KOPT-K1 (cell line): ENCODE measurements at regions not wholly inside any gene's neighbourhood (a gene's known extent, or its start where the extent isn't known, plus 50 kb on each side); places are given as distances from the start of the nearest gene placed in this dataset.
"Not testable (repeated sequence)": the region's sequence is repeated elsewhere in the genome, so short reads cannot be mapped to it uniquely, and the experiment has no call there.

ENCODE experiments used
- H3K27ac ChIP-seq: fragments of 200-600 bp; sonication (generic); 2 replicates; pipeline ENCODE4 v1.5.1; 2016; ENCODE audit warnings: antibody characterized with exemption, mild to moderate bottlenecking, low read depth, low read length; ENCODE audit not compliant: poor library complexity, severe bottlenecking
- H3K36me3 ChIP-seq: fragments of 200-600 bp; sonication (generic); 2 replicates; pipeline ENCODE4 v1.5.1; 2017; ENCODE audit warnings: antibody characterized with exemption, mild to moderate bottlenecking, low read length, moderate library complexity; ENCODE audit not compliant: insufficient read depth
- H3K9me3 ChIP-seq: fragments of 200-600 bp; sonication (generic); 2 replicates; pipeline ENCODE4 v1.5.1; 2017; ENCODE audit warnings: antibody characterized with exemption, low read length, mild to moderate bottlenecking; ENCODE audit not compliant: insufficient read depth, poor library complexity, severe bottlenecking

DNA sequence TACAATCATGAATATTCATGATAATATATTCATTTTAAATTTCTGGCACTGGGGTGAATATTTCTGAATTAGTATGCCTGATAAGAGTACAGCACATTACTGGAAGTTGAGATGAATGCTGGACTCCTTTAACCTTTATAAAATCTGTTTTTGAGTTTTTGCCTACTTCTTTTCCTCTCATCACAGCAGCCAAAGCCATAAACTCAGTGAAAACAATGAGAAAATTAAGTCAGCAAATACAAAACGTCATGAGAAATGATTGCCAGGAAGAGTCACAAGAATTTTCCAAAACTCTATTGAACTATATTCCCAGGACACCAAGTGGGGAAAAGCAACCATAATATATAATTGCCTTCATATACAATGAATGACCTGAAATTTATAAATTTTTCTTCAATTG lies 837.6 kb downstream of the TBC1D32 start:
- Histone ChIP-seq H3K27ac (no peak overlapping the region), H3K36me3 (no peaks in the 10 kb centered on the region), H3K9me3 (no peaks in the 10 kb centered on the region)

DNA sequence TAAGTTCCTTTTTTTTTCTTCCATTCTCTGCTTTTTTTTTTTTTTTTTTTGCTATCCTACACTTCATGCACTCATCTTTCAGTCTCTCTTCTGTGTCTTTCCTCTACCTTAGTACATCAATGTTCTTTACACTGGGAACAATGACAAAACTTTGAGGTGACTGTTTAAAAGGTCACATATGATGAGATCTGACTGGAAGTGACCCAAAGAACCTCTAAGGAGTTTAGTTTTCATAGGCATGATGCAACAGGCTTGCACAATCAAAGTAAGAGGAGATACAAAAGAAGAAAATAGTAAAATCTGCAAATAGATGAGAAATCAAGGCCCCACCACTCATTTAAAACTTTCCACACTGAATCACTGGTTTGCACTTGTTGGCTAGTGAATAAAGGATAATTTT lies 840.8 kb downstream of the TBC1D32 start:
- Histone ChIP-seq H3K9me3 (no peaks in the 10 kb centered on the region), H3K27ac (no peak overlapping the region), H3K36me3 (no peaks in the 10 kb centered on the region)

DNA sequence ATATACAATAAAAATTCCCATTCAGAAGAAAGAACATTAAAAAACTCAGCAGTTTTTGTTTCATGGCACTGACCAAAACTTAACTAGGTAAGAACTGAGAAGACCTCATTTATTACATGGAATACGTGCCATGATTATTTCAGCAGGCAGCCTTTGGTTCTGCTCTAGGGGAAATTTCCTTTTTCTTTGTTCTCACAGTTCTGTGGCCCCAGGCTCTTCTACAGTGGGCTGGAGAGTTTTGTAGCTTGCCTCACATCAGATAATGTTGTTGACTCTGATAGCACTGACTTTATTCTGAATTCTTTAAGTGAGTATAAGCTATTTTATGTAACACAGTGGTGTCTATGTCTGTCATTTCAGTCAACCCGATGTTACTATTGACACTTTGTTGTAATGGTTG lies 844.3 kb downstream of the TBC1D32 start:
- H3K9me3 ChIP-seq = no peaks in the 10 kb centered on the region
- H3K27ac ChIP-seq = no peak overlapping the region
- H3K36me3 ChIP-seq = no peaks in the 10 kb centered on the region

GRCh38 chr6:120484146-120484545 lies 850.1 kb downstream of the TBC1D32 start:
- Histone ChIP-seq H3K36me3 (no peaks in the 10 kb centered on the region), H3K27ac (no peak overlapping the region), H3K9me3 (no peaks in the 10 kb centered on the region)

DNA sequence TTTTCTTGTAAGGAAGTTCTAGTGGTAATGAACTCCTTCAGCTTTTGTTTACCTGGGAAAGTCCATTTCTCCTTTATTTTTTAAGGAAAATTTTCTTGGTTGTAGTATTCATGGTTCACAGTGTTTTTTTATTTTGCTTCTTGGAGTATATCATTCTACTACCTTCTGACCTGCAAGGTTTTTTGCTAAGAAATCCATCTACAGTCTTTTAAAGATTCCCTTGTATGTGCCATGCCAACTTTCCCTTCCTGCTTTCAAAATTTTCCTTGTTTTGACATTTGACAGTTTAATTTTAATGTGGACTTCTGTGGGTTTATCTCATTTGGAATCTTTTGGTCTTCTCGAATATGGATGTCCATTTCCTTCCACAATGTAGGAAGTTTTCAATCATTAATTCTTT lies 855.6 kb downstream of the TBC1D32 start:
- Histone ChIP-seq H3K36me3 (no peaks in the 10 kb centered on the region), H3K9me3 (peaks cover 7% of the 10 kb centered on the region), H3K27ac (no peak overlapping the region)

- Histone ChIP-seq H3K9me3 (peaks cover 5% of the 10 kb centered on the region), H3K36me3 (no peaks in the 10 kb centered on the region), H3K27ac (no peak overlapping the region)
Measured at GRCh38 chr6:120473804-120474203, 860.5 kb downstream of the TBC1D32 start.

DNA sequence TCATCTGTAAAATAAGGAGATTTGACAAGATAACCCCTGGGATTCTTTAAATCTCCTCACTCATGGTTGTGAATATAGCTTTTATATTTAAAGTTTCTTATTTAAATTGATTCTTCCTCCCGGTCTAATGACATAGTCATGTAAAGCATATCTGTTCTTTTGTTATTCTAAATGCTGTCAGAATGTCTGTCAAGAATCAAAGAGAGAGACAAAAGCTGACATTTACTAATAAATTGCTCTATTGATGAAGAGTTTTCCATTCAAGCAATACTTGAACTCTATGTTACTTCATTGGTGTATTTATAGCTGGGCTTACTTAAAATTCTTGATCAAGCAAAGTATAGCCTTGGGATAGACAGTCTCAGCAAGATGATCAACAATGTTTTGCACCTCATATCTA lies 865.8 kb downstream of the TBC1D32 start:
- Histone ChIP-seq H3K36me3 (no peaks in the 10 kb centered on the region), H3K27ac (no peak overlapping the region), H3K9me3 (no peaks in the 10 kb centered on the region)

DNA sequence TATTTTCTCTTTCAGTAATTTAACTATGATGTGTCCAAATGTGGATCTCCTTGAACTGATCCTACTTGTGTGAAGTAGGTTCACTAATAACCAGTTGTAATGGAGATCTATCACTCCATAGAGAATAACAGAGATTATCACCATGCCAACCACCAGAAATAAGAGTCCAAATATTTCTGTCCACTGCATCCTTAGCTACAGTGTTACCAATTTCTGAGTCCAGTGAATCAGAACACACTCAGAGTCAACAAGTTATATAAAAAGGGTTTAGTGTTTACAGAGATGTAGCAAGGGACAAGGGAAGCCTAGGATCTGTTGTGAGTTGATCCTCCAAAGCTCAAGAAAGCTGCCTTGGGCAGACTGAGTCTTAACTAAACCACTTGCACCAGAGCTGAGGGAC lies 882.8 kb downstream of the TBC1D32 start:
- Histone ChIP-seq H3K27ac (no peak overlapping the region), H3K9me3 (no peaks in the 10 kb centered on the region), H3K36me3 (no peaks in the 10 kb centered on the region)

DNA sequence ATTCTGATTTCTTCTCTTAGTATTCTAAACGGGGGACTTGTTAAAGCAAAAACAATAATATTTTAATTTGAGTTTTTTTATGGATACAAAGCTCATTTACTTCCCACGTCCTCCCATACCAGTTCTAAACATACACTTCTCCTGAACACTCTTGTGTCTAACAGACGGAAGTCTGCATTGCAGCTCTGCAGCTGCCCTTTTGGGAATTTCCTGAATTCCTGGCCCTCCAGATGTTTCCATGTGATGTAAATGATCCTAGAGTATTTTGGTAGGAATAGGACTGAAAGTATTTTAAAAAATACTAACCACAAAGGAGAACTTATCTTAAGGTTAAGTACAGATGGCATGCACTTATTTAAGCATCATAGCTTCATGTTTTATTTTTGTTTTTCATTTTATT lies 886.7 kb downstream of the TBC1D32 start:
- no peak overlapping the region for H3K27ac ChIP-seq
- H3K36me3 ChIP-seq = no peaks in the 10 kb centered on the region
- H3K9me3 ChIP-seq = no peaks in the 10 kb centered on the region

DNA sequence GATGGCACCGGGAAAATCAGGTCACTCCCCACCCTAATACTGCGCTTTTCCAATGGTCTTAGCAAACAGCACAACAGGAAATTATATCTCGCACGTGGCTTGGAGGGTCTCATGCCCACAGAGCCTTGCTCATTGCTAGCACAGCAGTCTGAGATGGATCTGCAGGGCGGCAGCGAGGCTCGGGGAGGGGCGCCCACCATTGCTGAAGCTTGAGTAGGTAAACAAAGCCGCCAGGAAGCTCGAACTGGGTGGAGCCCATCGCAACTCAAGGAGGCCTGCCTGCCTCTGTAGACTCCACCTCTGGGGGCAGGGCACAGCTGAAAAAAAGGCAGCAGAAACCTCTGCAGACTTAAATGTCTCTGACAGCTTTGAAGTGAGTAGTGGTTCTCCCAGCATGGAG lies 901.4 kb downstream of the TBC1D32 start:
- not testable (repeated sequence) for H3K9me3 ChIP-seq, H3K27ac ChIP-seq, H3K36me3 ChIP-seq

DNA sequence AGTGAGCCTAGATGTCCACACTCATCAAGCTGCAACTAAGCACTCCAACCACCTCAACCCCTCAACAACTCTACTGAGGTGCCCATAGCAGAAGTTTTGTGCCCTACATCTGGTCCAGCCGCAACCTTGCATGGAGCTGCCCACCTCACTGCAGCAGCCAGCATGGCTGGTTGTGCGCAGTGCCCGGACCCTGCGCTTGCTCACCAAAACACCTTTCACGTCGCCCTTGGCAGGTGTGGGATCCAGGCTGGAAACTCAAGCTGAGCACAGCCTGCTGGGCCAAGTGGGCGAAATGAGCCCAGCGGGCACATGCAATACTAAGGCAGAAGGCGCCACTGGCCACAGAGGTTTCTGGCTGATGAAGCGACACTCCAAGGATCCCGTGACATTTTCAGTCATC lies 902.4 kb downstream of the TBC1D32 start:
- Histone ChIP-seq H3K36me3 (no peaks in the 10 kb centered on the region), H3K9me3 (no peaks in the 10 kb centered on the region), H3K27ac (no peak overlapping the region)

DNA sequence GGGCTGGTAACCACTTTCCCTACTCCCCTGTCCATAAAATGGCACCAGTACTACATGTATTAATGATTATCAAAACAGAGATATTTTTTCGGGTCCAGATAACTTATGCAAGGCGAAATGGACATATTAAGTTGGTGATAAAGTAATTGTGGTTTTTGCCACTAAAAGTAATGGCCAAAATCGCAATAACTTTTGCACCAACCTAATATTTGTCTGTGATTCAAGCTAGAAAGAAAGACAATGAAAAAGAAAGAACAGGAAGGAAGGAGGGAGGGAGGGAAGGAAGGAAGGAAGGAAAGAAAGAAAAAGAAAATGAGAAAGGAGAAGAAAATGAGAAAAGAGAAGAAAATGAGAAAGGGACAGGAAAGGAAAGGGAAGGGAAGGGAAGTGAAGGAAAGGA lies 922.9 kb downstream of the TBC1D32 start:
- Histone ChIP-seq H3K9me3 (no peaks in the 10 kb centered on the region), H3K36me3 (no peaks in the 10 kb centered on the region), H3K27ac (no peak overlapping the region)

- Histone ChIP-seq H3K9me3 (no peaks in the 10 kb centered on the region), H3K27ac (no peak overlapping the region), H3K36me3 (no peaks in the 10 kb centered on the region)
Measured at GRCh38 chr6:120410586-120410985, 923.7 kb downstream of the TBC1D32 start.

DNA sequence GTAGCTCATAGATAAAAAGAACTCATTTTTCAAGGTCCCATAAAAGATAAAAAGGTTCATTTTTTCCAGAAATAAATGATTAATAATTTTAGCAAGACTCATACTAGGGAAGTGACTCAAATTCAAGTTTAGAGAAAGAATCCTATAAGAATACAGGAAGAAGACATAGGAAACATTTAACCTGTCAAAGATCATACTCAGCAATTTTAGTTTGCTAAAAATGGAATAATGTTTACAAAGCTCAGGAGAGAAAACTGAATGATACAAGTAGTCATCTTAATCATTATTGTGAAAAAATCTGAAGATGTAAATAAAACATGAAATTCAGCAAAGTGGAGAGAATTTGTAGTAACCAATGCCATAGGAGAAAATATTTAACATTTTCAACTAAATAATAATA lies 926.6 kb downstream of the TBC1D32 start:
- Histone ChIP-seq H3K27ac (no peak overlapping the region), H3K36me3 (no peaks in the 10 kb centered on the region), H3K9me3 (no peaks in the 10 kb centered on the region)

- H3K9me3 ChIP-seq = no peaks in the 10 kb centered on the region
- H3K36me3 ChIP-seq = no peaks in the 10 kb centered on the region
- no peak overlapping the region for H3K27ac ChIP-seq
Measured at GRCh38 chr6:120405947-120406346, 928.3 kb downstream of the TBC1D32 start.

DNA sequence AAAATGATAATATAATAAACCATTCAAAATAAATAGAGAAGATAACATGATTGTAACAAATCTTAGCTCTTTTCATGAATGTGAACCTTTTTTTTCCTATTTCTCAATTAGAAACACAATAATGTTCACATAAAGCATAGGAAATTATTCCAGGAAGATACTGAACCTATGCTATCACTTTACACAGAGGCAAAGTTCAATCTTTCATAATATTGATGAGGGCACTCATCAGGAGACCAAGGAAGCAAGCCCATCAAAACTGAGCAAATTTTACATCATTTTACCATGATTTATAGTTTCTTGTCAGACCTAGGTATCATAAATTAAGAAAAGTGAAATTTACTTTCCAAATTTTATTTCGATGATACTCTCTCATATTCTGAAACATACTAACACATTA lies 938.5 kb downstream of the TBC1D32 start:
- no peaks in the 10 kb centered on the region for H3K36me3 ChIP-seq
- H3K9me3 ChIP-seq = no peaks in the 10 kb centered on the region
- no peak overlapping the region for H3K27ac ChIP-seq

DNA sequence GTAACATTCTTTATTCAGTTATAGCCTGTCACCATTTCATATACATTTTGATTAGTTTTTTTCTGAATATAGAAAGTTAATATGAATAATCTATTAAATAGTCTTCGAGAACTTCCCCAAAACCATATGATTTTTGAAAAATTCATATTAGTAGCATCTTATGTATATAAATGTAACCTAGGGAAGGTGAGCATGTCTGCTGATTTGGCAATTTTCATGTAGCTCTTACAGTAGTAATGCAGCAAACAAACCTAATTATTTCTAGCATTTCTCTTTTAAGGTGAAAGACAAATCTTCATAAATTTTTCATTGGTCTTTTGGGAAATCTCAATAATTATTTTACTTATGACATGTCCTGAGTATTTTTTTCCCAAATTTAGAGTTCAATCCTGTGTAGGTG lies 939.0 kb downstream of the TBC1D32 start:
- H3K36me3 ChIP-seq = no peaks in the 10 kb centered on the region
- H3K9me3 ChIP-seq = no peaks in the 10 kb centered on the region

More for the DNA sequence above, 939.0 kb downstream of the TBC1D32 start:
- no peak overlapping the region for H3K27ac ChIP-seq
